ENCODE measurements at regions not wholly inside any gene's neighbourhood (a gene's known extent, or its start where the extent isn't known, plus 50 kb on each side); places are given as distances from the start of the nearest gene placed in this dataset.

- TF ChIP-seq CTCF (IDR thresholded peaks at IDR 0.05; ENCODE audit: borderline replicate concordance, extremely low read depth, low read length, poor library complexity, severe bottlenecking) (no peak), EZH2 (IDR thresholded peaks at IDR 0.05; ENCODE audit: borderline replicate concordance, low read depth, low read length, severe bottlenecking) (no peak)
- H3K27me3 ChIP-seq (ENCODE audit: insufficient read depth, low read length, poor library complexity) = no peaks in the 10 kb centered on the region
- H3K27ac ChIP-seq (ENCODE audit: low read length) = no peak overlapping the region
- no peak overlapping the region for H3K4me2 ChIP-seq (ENCODE audit: insufficient read depth, low read length)
- H3K4me1 ChIP-seq (ENCODE audit: insufficient read depth, low read length) = no peaks in the 10 kb centered on the region
- no peaks in the 10 kb centered on the region for H3K79me2 ChIP-seq (ENCODE audit: insufficient read depth, low read length)
- no peak overlapping the region for H3K4me3 ChIP-seq (ENCODE audit: low read depth in 1 of 2, low read length in 2 of 2)
- no peaks in the 10 kb centered on the region for H4K20me1 ChIP-seq (ENCODE audit: insufficient read depth, low read length)
- no peak overlapping the region for H3K9ac ChIP-seq (ENCODE audit: low read depth, low read length)
- H3K9me3 ChIP-seq (ENCODE audit: insufficient read depth, low read length, severe bottlenecking) = no peaks in the 10 kb centered on the region
- no peak for ATAC-seq (ENCODE audit: insufficient read depth, low read depth)
- no peak overlapping the region for H2AFZ ChIP-seq (ENCODE audit: low read depth, low read length)
- no peaks in the 10 kb centered on the region for H3K36me3 ChIP-seq (ENCODE audit: insufficient read depth, low read length)
- no peak for DNase-seq
Measured at GRCh38 chr12:74885775-74886174, 323.9 kb downstream of the KCNC2 start.

DNA sequence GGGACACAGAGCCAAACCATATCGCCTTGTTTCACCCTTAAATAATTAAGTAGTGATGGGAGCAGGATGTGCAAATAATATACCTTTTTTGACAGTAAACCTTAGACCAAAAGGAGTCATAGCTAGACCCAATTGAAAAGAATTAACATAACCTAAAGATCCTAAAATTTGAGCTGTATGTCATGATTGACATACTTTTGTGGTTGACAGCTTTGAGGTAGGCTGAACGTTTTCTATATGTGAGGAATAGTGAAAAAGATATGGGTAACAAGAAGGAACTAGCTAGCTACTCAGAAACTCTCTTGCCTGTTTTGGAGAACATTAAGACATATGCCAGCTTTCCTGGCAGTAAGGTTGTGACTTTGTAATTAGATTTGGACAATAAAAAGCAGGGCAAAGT is 320.6 kb downstream of the KCNC2 start:
- no peak for DNase-seq
- H3K36me3 ChIP-seq (ENCODE audit: insufficient read depth, low read length) = no peaks in the 10 kb centered on the region

DNA sequence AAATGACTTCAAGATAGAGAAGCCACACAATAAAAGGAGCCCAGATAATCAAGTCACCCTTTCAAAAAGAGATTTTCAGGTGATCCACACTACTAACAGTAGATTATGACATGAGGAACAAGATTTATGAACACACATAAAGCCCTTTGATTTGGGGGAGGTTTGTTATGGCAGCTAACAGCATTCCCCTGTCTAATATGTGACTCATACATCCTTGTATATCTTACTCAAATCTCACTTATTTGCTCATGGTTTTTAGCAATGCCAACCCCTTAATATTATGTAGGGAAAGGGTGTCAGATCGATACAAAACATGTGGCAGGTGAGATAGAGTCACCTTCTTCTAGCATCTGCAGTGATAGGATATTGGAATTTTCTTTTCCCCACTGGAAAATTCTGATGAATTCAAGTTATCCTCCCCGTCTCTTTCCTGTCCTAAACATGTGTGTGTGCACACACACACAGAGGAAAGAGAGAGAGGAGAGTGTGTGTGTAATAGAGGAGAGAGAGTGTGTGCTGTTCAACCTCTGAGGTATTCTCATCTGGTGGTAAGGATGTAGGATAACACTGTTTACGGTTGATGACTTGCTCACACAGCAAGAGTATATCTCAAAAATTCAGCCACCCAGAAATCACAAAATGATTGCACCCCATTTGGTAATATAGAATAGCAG is 319.9 kb downstream of the KCNC2 start:
- no peaks in the 10 kb centered on the region for H3K4me1 ChIP-seq (ENCODE audit: insufficient read depth, low read length)
- no peak for ATAC-seq (ENCODE audit: insufficient read depth, low read depth)
- no peak overlapping the region for H3K4me2 ChIP-seq (ENCODE audit: insufficient read depth, low read length)
- DNase-seq = no peak
- H3K79me2 ChIP-seq (ENCODE audit: insufficient read depth, low read length) = no peaks in the 10 kb centered on the region
- H4K20me1 ChIP-seq (ENCODE audit: insufficient read depth, low read length) = no peaks in the 10 kb centered on the region
- no peak overlapping the region for H3K27ac ChIP-seq (ENCODE audit: low read length)
- no peaks in the 10 kb centered on the region for H3K27me3 ChIP-seq (ENCODE audit: insufficient read depth, low read length, poor library complexity)
- H2AFZ ChIP-seq (ENCODE audit: low read depth, low read length) = no peak overlapping the region
- H3K36me3 ChIP-seq (ENCODE audit: insufficient read depth, low read length) = no peaks in the 10 kb centered on the region
- TF ChIP-seq EZH2 (IDR thresholded peaks at IDR 0.05; ENCODE audit: borderline replicate concordance, low read depth, low read length, severe bottlenecking) (no peak), CTCF (IDR thresholded peaks at IDR 0.05; ENCODE audit: borderline replicate concordance, extremely low read depth, low read length, poor library complexity, severe bottlenecking) (no peak)
- no peak overlapping the region for H3K9ac ChIP-seq (ENCODE audit: low read depth, low read length)
- no peaks in the 10 kb centered on the region for H3K9me3 ChIP-seq (ENCODE audit: insufficient read depth, low read length, severe bottlenecking)
- no peak overlapping the region for H3K4me3 ChIP-seq (ENCODE audit: low read depth in 1 of 2, low read length in 2 of 2)

More for the DNA sequence above, 320.6 kb downstream of the KCNC2 start:
- no peak overlapping the region for H3K9ac ChIP-seq (ENCODE audit: low read depth, low read length)
- no peaks in the 10 kb centered on the region for H3K27me3 ChIP-seq (ENCODE audit: insufficient read depth, low read length, poor library complexity)
- H3K27ac ChIP-seq (ENCODE audit: low read length) = no peak overlapping the region
- H2AFZ ChIP-seq (ENCODE audit: low read depth, low read length) = no peak overlapping the region
- H3K79me2 ChIP-seq (ENCODE audit: insufficient read depth, low read length) = no peaks in the 10 kb centered on the region
- H3K4me3 ChIP-seq (ENCODE audit: low read depth in 1 of 2, low read length in 2 of 2) = no peak overlapping the region
- TF ChIP-seq CTCF (IDR thresholded peaks at IDR 0.05; ENCODE audit: borderline replicate concordance, extremely low read depth, low read length, poor library complexity, severe bottlenecking) = no peak
- TF ChIP-seq EZH2 (IDR thresholded peaks at IDR 0.05; ENCODE audit: borderline replicate concordance, low read depth, low read length, severe bottlenecking) = no peak
- H3K4me1 ChIP-seq (ENCODE audit: insufficient read depth, low read length) = no peaks in the 10 kb centered on the region
- H3K9me3 ChIP-seq (ENCODE audit: insufficient read depth, low read length, severe bottlenecking) = no peaks in the 10 kb centered on the region
- H4K20me1 ChIP-seq (ENCODE audit: insufficient read depth, low read length) = no peaks in the 10 kb centered on the region
- H3K4me2 ChIP-seq (ENCODE audit: insufficient read depth, low read length) = no peak overlapping the region
- ATAC-seq (ENCODE audit: insufficient read depth, low read depth) = no peak

Measured in DND-41 (cell line).